Transverse colon (tissue), 4 donors: ENCODE measurements at regions not wholly inside any gene's neighbourhood (a gene's known extent, or its start where the extent isn't known, plus 50 kb on each side); places are given as distances from the start of the nearest gene placed in this dataset.

ENCODE experiments used
- DNase-seq: peaks from one replicate; pipeline ENCODE4 v3.0.0-alpha.2; 2019
- H3K27ac ChIP-seq, 4 donors: fragments of 200-600 bp; sonication (generic); 2 replicates each; pipeline ENCODE4 v1.5.1; 2016 to 2018; ENCODE audit warnings: inconsistent platforms in 4 of 4
- H3K27me3 ChIP-seq: fragments of 200-600 bp; sonication (generic); 2 replicates; pipeline ENCODE4 v1.5.1; 2017; ENCODE audit warnings: inconsistent platforms
- H3K36me3 ChIP-seq, 4 donors: fragments of 200-600 bp; sonication (generic); 2 replicates each; pipeline ENCODE4 v1.5.1; 2017 to 2019; ENCODE audit warnings: inconsistent platforms in 4 of 4
- H3K4me1 ChIP-seq, 4 donors: fragments of 200-600 bp; sonication (generic); 2 replicates each; pipeline ENCODE4 v1.5.1; 2017 to 2020; ENCODE audit warnings: inconsistent platforms in 4 of 4
- H3K4me3 ChIP-seq, 4 donors: fragments of 200-600 bp; sonication (generic); 1 replicate in 1 of 4; 2 replicates in 3 of 4; pipeline versions ENCODE4 v1.5.1 to v1.6.1; 2017 to 2019; ENCODE audit warnings: inconsistent platforms in 4 of 4
- H3K9me3 ChIP-seq, 2 donors: fragments of 200-600 bp; sonication (generic); 2 replicates each; pipeline ENCODE4 v1.5.1; 2017 to 2019; ENCODE audit warnings: inconsistent platforms in 2 of 2
- CTCF ChIP-seq, 5 experiments: fragments of 200-600 bp in 3 of 5; fragments of 450-650 bp in 2 of 5; sonication (generic) in 3 of 5; IDR thresholded peaks; 1 replicate in 2 of 5; 2 replicates in 3 of 5; pipeline ENCODE4 v1.5.1; 2016 to 2017; ENCODE audit warnings: antibody characterized with exemption in 5 of 5, inconsistent platforms in 3 of 5, mild to moderate bottlenecking in 2 of 5, moderate library complexity in 1 of 5
- EP300 ChIP-seq: sonication (generic); formaldehyde crosslinking; IDR thresholded peaks from one replicate; pipeline ENCODE4 v1.6.1; 2017; ENCODE audit warnings: antibody characterized with exemption, low read depth
- POLR2A ChIP-seq: fragments of 450-650 bp; IDR thresholded peaks from one replicate; pipeline ENCODE4 v1.6.1; 2016; ENCODE audit warnings: antibody characterized with exemption, mild to moderate bottlenecking, moderate library complexity
- POLR2AphosphoS5 ChIP-seq, 3 donors: sonication (generic); formaldehyde crosslinking; IDR thresholded peaks; one replicate each; pipeline ENCODE4 v1.6.1; 2016; ENCODE audit warnings: antibody characterized with exemption in 3 of 3
- WGBS, 2 donors: methylation state at CpG; one replicate each; pipeline ENCODE4 v1.1.5; 2018; ENCODE audit warnings: low coverage in 1 of 2; 5-methylcytosine and 5-hydroxymethylcytosine counted together
- in situ Hi-C, 4 donors: fragments of 200-750 bp; cut with MboI; loops; one replicate each; pipeline versions ENCODE4 v1.15.0 to v1.15.1; 2017; ENCODE audit warnings: low sequenced_read_pairs in 3 of 4, low pct_ligation_motif_present in 1 of 4, low pct_unique_long_range_greater_than_20kb in 1 of 4
- intact Hi-C: fragments of 100-400 bp; cut with DNase I; formaldehyde crosslinking; loops from one replicate; pipeline ENCODE4 v1.15.1; 2023; ENCODE audit warnings: low total_unique reads

DNA sequence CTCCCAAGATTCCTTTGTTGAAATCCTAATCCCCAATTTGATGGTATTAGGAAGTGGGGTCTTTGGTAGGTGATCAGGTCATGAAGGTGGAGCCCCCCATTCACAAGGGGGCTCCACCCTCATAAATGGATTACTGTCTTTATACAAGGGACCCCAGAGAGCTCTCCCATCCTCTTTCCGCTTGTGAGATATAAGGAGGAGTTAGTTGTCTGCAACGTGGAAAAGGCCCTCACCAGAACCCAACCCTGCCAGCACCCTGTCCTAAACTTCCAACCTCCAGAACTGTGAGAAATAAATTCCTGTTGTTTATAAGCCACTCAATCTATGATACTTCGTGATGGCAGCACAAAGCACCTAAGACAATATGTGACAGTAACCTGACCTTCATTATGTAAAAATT lies 684.1 kb upstream of the HS6ST1 start:
- no peak overlapping the region for H3K27ac ChIP-seq
- intact Hi-C loops = no loop called here
- no peaks in the 10 kb centered on the region for H3K9me3 ChIP-seq
- TF ChIP-seq POLR2AphosphoS5 (IDR thresholded peaks at IDR 0.05) (no peak), POLR2A (no peak), CTCF (IDR thresholded peaks at IDR 0.05) (no peak), EP300 (no peak)
- H3K4me3 ChIP-seq = no peak overlapping the region
- in situ Hi-C loops = no loop called here
- no peaks in the 10 kb centered on the region for H3K4me1 ChIP-seq
- DNase-seq = no peak
- 91% methylated on average over 3 of the region's 3 CpGs; no CpG with 5 or more reads in 1 of the 2 donors for WGBS, 2 donors
- H3K36me3 ChIP-seq = no peaks in the 10 kb centered on the region
- no peaks in the 10 kb centered on the region for H3K27me3 ChIP-seq

DNA sequence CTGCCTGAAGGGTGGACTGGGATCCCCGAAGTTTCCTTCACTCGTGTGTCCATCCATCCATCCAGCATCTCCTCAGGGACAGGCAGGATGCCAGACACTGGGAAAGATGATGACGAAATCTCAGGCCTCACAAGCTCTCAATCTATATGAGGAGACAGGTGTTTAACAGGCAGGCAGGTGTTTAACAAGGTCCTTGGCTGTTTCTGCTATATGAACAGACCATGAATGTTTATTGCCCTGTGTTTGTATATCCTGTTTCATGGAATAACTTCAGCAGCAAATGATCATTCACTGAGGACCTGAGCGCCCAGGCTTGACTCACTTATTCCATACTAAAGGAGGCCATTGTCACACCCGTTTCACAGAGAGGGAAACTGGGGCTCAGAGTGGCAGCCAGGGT lies 685.8 kb upstream of the HS6ST1 start:
- WGBS, 2 donors = 45% methylated on average over 5 of the region's 5 CpGs; no CpG with 5 or more reads in 1 of the 2 donors

DNA sequence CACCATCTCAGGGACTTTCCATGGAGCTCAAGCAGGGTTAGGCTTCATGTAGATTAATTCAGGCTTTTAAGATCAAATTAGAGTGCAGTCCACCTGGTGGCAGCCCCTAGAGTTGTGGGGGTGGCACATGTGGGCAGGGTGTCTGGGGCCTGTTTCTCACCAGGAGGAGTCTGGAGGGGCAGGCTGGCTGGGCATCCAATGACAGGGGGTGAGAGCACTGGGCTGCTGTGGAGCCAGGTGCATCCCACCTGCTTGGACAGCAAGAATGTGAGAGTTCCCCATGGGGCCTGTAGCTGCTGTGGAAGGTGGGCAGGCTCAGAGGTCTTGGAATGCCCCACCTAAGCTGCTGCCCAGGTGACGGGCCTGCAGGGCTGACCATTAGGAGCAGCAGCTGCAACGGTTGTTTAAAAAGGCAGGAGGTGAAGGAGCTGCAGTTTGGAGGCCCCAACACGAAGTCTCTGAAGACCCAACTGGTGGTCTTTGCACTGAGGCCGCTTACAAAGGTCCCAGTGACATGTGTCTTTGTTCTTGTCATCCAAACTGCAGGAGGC lies 686.3 kb upstream of the HS6ST1 start:
- intact Hi-C loops = no loop called here
- no peak overlapping the region for H3K4me3 ChIP-seq
- no peaks in the 10 kb centered on the region for H3K36me3 ChIP-seq
- 86% methylated on average over 4 of the region's 4 CpGs; no CpG with 5 or more reads in 1 of the 2 donors for WGBS, 2 donors
- no peaks in the 10 kb centered on the region for H3K9me3 ChIP-seq
- no peaks in the 10 kb centered on the region for H3K27me3 ChIP-seq
- no peak overlapping the region for H3K27ac ChIP-seq
- no peak for DNase-seq
- in situ Hi-C loops = no loop called here
- no peaks in the 10 kb centered on the region for H3K4me1 ChIP-seq
- no peak for TF ChIP-seq POLR2A

More for the DNA sequence above, 685.8 kb upstream of the HS6ST1 start:
- Histone ChIP-seq H3K27ac (no peak overlapping the region), H3K4me3 (no peak overlapping the region), H3K4me1 (no peaks in the 10 kb centered on the region), H3K9me3 (no peaks in the 10 kb centered on the region), H3K27me3 (no peaks in the 10 kb centered on the region), H3K36me3 (no peaks in the 10 kb centered on the region)
- intact Hi-C loops = no loop called here
- in situ Hi-C loops = no loop called here
- peak; percentile 10 for DNase-seq
- TF ChIP-seq EP300 (no peak), POLR2AphosphoS5 (IDR thresholded peaks at IDR 0.05) (no peak), CTCF (IDR thresholded peaks at IDR 0.05) (no peak), POLR2A (no peak)

GRCh38 chr2:129006135-129006886 lies 687.6 kb upstream of the HS6ST1 start:
- in situ Hi-C loops = no loop called here
- no peak for DNase-seq
- no peak overlapping the region for H3K27ac ChIP-seq
- TF ChIP-seq EP300 = no peak
- no peak for TF ChIP-seq POLR2AphosphoS5 (IDR thresholded peaks at IDR 0.05)
- H3K4me1 ChIP-seq = no peaks in the 10 kb centered on the region
- no peaks in the 10 kb centered on the region for H3K36me3 ChIP-seq
- WGBS, 2 donors = 25 to 61% methylated on average over 8 to 19 of the region's 19 CpGs
- H3K4me3 ChIP-seq = no peak overlapping the region
- H3K9me3 ChIP-seq = no peaks in the 10 kb centered on the region
- H3K27me3 ChIP-seq = no peaks in the 10 kb centered on the region
- intact Hi-C loops = no loop called here

DNA sequence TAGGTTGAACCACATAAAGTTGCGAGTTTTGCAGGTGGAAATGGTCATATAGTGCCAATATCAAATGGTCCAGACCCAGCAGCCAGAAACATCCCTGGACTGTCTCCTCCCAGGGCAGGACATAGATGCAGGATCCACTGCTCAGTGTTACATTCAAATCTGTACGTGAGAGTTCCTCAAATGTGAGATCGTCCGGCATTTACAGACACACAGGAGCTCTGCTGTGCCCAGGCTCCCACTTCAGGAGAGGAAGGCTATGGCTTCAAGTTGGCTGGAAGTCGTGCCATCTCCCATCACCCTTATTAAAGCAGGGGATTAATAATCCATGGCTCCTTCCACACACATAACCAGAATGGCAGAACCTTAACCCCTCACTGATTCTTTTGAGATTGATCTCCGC lies 688.2 kb upstream of the HS6ST1 start:
- no peaks in the 10 kb centered on the region for H3K27me3 ChIP-seq
- WGBS, 2 donors = 88 to 100% methylated on average over 1 to 6 of the region's 6 CpGs
- no peak overlapping the region for H3K4me3 ChIP-seq
- DNase-seq = no peak
- intact Hi-C loops = no loop called here
- H3K9me3 ChIP-seq = no peaks in the 10 kb centered on the region
- no peaks in the 10 kb centered on the region for H3K4me1 ChIP-seq
- no peaks in the 10 kb centered on the region for H3K36me3 ChIP-seq
- no peak overlapping the region for H3K27ac ChIP-seq
- in situ Hi-C loops = no loop called here
- TF ChIP-seq POLR2A (no peak), CTCF (IDR thresholded peaks at IDR 0.05) (no peak), POLR2AphosphoS5 (IDR thresholded peaks at IDR 0.05) (no peak), EP300 (no peak)
